COLO668 (cell line): ENCODE measurements at regions not wholly inside any gene's neighbourhood (a gene's known extent, or its start where the extent isn't known, plus 50 kb on each side); places are given as distances from the start of the nearest gene placed in this dataset.
"Not testable (repeated sequence)": the region's sequence is repeated elsewhere in the genome, so short reads cannot be mapped to it uniquely, and the experiment has no call there.

Experiments
- DNase-seq: peaks from one replicate; lab custom pipeline; 2025; ENCODE audit not compliant: unreplicated experiment; lab: John Stamatoyannopoulos, UW

DNA sequence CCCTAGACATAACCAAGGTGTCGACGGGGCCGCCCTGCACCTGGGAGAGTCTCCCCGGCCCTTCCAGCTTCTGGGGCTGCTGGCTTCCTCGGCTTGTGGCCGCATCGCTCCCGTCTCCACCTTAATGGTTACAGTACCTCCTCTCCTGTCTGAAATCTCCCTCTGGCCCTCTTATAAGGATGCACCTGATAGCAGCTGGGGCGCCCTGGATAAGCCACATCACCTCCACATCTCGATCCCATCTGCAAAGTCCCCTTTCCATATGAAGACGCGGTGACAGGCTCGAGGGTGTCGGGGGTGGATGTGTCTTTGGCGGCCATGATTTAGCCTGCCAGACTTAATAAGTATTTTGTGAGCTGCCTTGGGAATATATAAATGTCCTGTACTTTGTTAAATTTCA lies 169.0 kb downstream of the NPIPB11 start:
- DNase-seq: not testable (repeated sequence)

- not testable (repeated sequence) for DNase-seq
Measured at GRCh38 chr16:29237023-29237422, 169.5 kb downstream of the NPIPB11 start.

DNA sequence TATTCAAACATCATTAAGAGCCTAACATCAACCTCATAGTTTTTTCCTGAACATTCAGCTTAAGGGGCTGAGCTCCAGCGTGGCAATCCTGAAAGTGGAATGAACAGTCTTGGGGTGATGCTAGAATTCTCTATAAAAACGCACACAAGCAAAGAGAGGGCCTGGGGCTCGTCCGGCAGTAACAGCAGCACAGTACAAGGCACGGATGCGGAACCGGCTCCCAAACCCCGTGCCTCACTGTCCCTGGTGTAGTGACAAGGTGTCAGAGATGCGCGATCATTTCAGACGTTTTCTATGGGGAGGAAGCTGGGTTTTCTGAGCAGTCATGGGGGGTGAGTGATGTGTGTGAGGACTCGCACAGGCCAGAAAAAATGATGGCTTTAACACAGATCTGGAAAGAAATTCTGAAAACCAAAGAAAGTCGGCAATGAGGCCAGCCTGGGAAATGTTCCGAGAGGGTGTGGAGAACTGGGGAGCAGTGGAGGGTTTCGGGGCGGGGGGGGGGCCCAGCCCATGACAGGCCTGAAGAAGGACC lies 170.6 kb downstream of the NPIPB11 start:
- DNase-seq: not testable (repeated sequence)

- DNase-seq: not testable (repeated sequence)
Measured at GRCh38 chr16:29234536-29235275, 171.8 kb downstream of the NPIPB11 start.

DNA sequence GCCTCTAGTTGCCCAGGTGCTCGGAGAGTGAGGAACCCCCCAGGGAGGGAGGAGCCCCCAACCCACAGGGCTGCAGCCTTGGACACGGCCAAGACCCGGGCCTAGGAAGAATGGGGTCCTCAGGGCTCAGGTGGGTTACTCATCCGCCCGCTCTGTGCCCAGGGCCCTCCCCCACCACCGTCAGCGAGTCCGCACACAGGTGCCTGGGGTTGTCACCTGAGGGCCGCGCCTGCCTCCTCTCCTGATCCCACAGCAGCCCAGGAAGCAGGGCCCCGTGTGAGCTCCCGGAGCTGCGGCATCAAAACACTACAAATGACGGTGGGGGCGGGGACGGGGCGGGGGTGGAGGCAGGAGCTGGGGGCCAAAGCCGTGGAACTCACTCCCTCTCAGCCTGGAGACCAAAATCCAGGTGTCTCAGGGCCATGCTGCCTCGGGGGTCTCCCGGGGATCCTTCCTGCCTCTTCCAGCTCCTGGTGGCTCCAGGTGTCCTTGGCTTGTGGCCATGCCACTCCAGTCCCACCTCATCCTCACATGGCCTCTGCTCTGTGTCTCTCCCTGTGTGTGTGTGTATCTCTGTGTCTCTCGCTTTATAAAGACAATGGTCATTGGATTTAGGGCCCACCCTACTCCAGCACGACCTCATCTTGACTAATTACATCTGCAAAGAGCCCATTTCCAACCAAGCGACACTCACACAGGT lies 172.7 kb downstream of the NPIPB11 start:
- not testable (repeated sequence) for DNase-seq

DNA sequence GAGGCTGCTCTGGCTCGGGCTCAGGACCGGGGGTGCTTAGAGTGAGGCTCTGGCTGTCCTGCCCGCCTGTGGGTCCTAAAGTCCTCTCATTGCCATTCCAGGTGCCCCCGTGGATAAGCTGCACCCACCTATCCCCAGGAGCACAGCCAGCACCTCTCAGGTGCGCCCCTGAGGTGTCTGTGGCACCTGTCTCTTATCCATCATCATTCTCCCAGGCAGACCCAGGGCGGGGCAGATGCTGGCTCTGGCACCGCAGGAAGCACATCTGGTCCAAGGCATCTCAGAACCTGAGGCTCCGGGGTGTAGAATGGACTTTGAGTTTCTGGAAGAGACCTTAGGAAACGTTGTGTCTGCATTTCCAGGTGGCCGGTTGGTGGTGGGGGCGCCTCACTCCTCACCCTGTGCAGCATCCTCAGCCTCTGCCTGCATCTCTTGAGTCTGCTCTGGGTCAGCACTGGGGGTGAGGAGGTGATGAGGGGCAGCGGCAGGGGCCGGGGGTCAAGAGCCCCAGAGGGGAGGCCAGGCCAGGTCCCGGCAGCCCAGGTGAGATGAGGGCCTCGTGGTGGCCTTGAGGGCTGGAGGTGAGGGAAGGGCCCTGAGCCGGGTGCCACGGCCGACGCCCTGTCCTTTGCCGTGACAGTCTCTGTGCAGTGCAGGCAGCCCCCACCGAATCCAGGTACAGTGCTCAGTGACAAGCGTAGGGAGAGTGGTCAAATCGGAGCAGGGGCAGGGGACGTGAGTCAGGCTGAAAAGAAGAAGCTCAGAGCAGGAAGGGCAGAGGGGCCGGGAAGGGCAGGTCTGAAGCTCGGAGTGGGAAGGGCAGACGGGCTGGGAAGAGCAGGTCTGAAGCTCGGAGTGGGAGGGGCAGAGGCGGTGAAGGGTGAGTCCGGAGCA lies 173.5 kb downstream of the NPIPB11 start:
- DNase-seq: no peak

GRCh38 chr16:29232160-29232705 lies 174.3 kb downstream of the NPIPB11 start:
- DNase-seq: not testable (repeated sequence)

GRCh38 chr16:29231244-29231643 lies 175.3 kb downstream of the NPIPB11 start:
- DNase-seq: no peak

- DNase-seq: peak; percentile 19
Measured at GRCh38 chr16:29230671-29231096, 175.8 kb downstream of the NPIPB11 start.

- not testable (repeated sequence) for DNase-seq
Measured at GRCh38 chr16:29230006-29230668, 176.4 kb downstream of the NPIPB11 start.

DNA sequence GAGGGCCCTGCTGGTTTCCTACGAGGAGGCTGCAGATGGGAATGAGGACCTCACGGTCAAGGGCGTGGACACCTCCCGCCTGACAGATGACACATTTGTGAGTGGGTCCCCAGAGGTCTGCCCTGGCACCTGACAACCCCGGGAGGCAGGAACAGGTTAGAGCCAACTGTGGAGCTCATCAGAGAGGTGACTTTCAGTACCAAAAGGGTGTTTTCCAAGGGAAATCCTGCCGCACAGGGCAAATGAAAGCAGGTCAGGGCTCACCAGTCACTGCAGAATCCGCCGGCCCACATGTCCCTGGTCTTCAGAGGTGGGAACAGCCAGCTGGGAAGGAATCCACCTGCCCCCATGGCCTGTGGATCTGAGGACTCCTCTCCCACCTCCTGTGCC lies 176.9 kb downstream of the NPIPB11 start:
- not testable (repeated sequence) for DNase-seq

DNA sequence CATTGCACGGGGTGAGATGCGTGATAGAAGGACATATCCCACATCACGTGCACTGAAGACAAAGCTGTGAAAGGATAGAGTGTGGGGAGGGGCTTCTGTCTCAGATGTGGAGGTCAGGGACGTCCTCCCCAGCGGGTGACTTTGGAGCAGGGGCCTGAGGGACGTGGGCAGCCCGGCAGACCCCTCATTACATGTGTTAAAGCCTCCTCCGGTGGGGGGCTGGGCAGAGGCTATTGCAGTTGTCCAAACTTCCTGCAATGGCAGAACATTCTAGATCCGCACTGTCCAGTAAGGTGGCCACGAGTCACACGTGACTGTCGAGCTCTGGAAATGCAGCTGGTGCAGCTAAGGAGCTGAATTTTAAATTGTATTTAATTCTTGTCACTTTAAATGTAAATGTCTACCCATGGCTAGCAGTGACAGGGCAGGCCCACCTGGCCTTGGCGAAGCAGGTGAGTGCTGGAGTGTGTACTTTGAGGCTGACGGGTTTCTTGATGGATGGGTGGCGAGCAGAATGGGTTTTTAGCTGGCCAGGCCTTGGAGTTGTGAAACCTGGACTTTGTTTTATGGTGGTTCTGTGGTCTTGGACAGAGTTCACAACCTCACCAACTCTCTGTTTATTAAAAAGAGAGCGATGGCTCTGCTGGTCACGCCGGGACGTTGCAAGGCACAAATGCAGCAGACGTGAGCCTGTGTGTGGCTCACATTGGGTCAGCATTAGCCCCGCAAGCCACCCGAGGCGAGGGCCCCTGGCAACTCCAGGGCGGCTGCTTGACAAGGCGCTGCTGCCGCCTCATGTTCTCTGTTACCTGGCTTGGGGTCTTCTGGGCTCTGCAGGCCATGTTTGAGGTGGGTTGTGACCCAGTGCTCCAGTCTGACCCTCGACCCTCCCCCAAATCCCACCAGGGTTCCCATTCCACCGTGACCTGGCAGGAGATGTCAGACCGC lies 177.6 kb downstream of the NPIPB11 start:
- not testable (repeated sequence) for DNase-seq

- DNase-seq: peak; percentile 73
Measured at GRCh38 chr16:29227751-29228663, 178.5 kb downstream of the NPIPB11 start.

DNA sequence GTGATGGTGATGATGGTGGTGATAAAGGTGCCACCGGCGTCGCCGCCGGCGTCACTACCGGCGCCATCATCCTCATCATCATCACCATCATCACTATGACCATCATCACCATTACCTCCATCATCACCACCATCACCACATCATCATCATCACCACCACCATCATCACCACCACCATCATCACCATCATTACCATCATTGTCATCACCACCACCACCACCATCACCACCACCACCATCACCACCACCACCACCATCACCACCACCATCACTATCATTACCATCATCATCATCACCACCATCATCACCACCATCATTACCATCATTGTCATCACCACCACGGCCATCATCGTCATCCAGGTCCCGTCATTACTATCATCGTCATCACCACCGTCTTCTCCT lies 179.7 kb downstream of the NPIPB11 start:
- no peak for DNase-seq

- not testable (repeated sequence) for DNase-seq
Measured at GRCh38 chr16:29224675-29225074, 181.8 kb downstream of the NPIPB11 start.

GRCh38 chr16:29222615-29223014 lies 183.9 kb downstream of the NPIPB11 start:
- not testable (repeated sequence) for DNase-seq

DNA sequence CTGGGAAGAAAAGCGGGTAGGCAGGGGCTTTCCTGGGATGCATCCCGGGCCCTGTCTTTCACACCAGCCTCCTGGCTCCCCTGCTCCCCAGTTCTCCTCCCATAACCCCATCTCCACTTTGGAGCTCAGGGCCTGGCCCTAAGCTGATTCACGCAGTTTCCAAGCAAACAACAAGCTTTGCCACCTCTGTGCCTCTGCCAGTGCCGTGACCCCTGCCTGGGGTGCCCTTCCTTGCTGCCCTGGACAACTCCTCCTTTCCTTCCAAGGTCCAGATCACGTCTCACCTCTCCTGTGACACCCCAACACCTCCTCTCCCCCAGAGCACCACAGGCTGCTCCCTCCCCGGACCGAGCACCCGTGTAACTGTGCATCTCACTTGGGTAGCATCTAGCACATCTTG lies 184.5 kb downstream of the NPIPB11 start:
- not testable (repeated sequence) for DNase-seq
